Panc1 (cell line): ENCODE measurements at regions not wholly inside any gene's neighbourhood (a gene's known extent, or its start where the extent isn't known, plus 50 kb on each side); places are given as distances from the start of the nearest gene placed in this dataset.

ENCODE experiments used
- POLR2AphosphoS5 ChIP-seq: IDR thresholded peaks from 2 replicates; pipeline ENCODE4 v1.6.1; 2012; ENCODE audit warnings: mild to moderate bottlenecking, low read depth, low read length, moderate library complexity
- TCF7L2 ChIP-seq: IDR thresholded peaks from 2 replicates; pipeline ENCODE4 v1.6.1; 2011; ENCODE audit warnings: mild to moderate bottlenecking, low read depth, low read length, inconsistent platforms
- TF ChIP-seq, protein P1 (sequence below): fragments of 450-650 bp; IDR thresholded peaks from 2 replicates; pipeline ENCODE4 v1.5.1; 2017; ENCODE audit warnings: mild to moderate bottlenecking
- TF ChIP-seq, protein P2 (sequence below), 2 experiments: IDR thresholded peaks; 2 replicates each; pipeline ENCODE4 v1.6.1; 2011 to 2012; ENCODE audit warnings: low read depth in 2 of 2, control low read depth in 1 of 2, low read length in 1 of 2, mild to moderate bottlenecking in 1 of 2, moderate library complexity in 1 of 2; ENCODE audit not compliant: insufficient read depth in 1 of 2

DNA sequence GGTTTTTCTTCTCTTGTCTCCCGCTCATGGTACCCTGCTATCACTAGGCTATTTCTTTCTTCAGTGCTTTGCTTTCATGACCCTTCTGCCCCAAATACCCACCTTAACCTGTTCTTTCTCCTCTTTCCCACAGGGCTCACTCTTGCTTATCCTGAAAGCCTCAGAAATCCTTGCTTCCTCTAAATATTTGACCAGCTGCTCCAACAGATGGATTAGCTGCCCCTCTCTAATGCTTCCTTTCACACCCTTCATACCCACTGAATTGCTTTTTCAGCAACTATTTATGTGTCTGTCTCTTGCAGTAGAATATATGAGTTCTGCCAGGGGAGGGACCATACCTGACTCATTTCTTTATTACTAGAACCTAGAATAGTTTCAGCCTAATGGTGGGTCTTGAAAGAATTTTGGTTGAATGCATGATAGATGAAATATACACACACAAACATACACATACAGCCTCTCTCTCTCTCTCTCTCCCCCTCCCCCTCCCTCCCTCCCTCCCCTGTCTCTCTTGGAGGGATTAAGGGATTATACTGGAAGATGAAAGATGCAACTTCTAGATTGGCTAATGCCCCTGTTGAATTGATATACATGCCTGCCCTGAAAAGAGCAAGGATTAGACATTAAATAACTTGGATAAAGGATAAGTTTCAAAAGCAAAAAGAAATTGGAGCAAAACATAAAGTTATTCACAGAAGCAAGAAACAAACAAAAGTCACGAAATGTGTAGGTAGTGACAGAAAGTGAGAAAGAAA, 95.0 kb upstream of the GADL1 start:
- TF ChIP-seq, protein P1, sequence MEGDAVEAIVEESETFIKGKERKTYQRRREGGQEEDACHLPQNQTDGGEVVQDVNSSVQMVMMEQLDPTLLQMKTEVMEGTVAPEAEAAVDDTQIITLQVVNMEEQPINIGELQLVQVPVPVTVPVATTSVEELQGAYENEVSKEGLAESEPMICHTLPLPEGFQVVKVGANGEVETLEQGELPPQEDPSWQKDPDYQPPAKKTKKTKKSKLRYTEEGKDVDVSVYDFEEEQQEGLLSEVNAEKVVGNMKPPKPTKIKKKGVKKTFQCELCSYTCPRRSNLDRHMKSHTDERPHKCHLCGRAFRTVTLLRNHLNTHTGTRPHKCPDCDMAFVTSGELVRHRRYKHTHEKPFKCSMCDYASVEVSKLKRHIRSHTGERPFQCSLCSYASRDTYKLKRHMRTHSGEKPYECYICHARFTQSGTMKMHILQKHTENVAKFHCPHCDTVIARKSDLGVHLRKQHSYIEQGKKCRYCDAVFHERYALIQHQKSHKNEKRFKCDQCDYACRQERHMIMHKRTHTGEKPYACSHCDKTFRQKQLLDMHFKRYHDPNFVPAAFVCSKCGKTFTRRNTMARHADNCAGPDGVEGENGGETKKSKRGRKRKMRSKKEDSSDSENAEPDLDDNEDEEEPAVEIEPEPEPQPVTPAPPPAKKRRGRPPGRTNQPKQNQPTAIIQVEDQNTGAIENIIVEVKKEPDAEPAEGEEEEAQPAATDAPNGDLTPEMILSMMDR, result no peak
- TF ChIP-seq, protein P2, sequence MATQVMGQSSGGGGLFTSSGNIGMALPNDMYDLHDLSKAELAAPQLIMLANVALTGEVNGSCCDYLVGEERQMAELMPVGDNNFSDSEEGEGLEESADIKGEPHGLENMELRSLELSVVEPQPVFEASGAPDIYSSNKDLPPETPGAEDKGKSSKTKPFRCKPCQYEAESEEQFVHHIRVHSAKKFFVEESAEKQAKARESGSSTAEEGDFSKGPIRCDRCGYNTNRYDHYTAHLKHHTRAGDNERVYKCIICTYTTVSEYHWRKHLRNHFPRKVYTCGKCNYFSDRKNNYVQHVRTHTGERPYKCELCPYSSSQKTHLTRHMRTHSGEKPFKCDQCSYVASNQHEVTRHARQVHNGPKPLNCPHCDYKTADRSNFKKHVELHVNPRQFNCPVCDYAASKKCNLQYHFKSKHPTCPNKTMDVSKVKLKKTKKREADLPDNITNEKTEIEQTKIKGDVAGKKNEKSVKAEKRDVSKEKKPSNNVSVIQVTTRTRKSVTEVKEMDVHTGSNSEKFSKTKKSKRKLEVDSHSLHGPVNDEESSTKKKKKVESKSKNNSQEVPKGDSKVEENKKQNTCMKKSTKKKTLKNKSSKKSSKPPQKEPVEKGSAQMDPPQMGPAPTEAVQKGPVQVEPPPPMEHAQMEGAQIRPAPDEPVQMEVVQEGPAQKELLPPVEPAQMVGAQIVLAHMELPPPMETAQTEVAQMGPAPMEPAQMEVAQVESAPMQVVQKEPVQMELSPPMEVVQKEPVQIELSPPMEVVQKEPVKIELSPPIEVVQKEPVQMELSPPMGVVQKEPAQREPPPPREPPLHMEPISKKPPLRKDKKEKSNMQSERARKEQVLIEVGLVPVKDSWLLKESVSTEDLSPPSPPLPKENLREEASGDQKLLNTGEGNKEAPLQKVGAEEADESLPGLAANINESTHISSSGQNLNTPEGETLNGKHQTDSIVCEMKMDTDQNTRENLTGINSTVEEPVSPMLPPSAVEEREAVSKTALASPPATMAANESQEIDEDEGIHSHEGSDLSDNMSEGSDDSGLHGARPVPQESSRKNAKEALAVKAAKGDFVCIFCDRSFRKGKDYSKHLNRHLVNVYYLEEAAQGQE (IDR thresholded peaks at IDR 0.05; ENCODE audit: insufficient read depth in 1 of 2, low read depth in 2 of 2, low read length in 1 of 2), result no peak
- TF ChIP-seq POLR2AphosphoS5, result no peak
- TF ChIP-seq TCF7L2, result no peak
